Testis (tissue), 2 donors: ENCODE measurements at regions not wholly inside any gene's neighbourhood (a gene's known extent, or its start where the extent isn't known, plus 50 kb on each side); places are given as distances from the start of the nearest gene placed in this dataset.

Experiments
- POLR2A ChIP-seq: fragments of 450-650 bp; IDR thresholded peaks from one replicate; pipeline ENCODE4 v1.6.1; 2017; ENCODE audit warnings: antibody characterized with exemption, mild to moderate bottlenecking, moderate library complexity
- TF ChIP-seq, protein P1 (sequence below), 3 experiments: fragments of 450-650 bp in 2 of 3; fragments of 200-600 bp in 1 of 3; sonication (generic) in 1 of 3; IDR thresholded peaks; one replicate each; pipeline ENCODE4 v1.5.1; 2016 to 2019; ENCODE audit warnings: antibody characterized with exemption in 3 of 3, mild to moderate bottlenecking in 2 of 3, moderate library complexity in 1 of 3

- TF ChIP-seq, protein P1, sequence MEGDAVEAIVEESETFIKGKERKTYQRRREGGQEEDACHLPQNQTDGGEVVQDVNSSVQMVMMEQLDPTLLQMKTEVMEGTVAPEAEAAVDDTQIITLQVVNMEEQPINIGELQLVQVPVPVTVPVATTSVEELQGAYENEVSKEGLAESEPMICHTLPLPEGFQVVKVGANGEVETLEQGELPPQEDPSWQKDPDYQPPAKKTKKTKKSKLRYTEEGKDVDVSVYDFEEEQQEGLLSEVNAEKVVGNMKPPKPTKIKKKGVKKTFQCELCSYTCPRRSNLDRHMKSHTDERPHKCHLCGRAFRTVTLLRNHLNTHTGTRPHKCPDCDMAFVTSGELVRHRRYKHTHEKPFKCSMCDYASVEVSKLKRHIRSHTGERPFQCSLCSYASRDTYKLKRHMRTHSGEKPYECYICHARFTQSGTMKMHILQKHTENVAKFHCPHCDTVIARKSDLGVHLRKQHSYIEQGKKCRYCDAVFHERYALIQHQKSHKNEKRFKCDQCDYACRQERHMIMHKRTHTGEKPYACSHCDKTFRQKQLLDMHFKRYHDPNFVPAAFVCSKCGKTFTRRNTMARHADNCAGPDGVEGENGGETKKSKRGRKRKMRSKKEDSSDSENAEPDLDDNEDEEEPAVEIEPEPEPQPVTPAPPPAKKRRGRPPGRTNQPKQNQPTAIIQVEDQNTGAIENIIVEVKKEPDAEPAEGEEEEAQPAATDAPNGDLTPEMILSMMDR (IDR thresholded peaks at IDR 0.05) = no peak
- no peak for TF ChIP-seq POLR2A
These were observed 214.1 kb upstream of the NRIP1 start for GRCh38 chr21:15278851-15279250.
